Activated naive CD8-positive, alpha-beta T cell treated with anti-CD3 and anti-CD28 coated beads, Interleukin-2, amount 50 U/mL, for 24 hours (primary cell): ENCODE measurements at regions not wholly inside any gene's neighbourhood (a gene's known extent, or its start where the extent isn't known, plus 50 kb on each side); places are given as distances from the start of the nearest gene placed in this dataset.

Experiments
- ATAC-seq: fragments of 150-1000 bp; cut with Tn5 transposase; one replicate; pipeline ENCODE4 v1.10.0; 2021
- DNase-seq: peaks from one replicate; pipeline ENCODE4 v3.0.0; 2021
- H3K27ac Mint-ChIP-seq: one replicate; pipeline ENCODE4 v1.8.0; 2021; ENCODE audit warnings: mild to moderate bottlenecking, mixed read lengths
- H3K27me3 Mint-ChIP-seq: one replicate; pipeline ENCODE4 v1.8.0; 2021; ENCODE audit warnings: mixed read lengths
- H3K36me3 Mint-ChIP-seq: one replicate; pipeline ENCODE4 v1.8.0; 2021; ENCODE audit warnings: low read depth, mixed read lengths
- H3K4me1 Mint-ChIP-seq: one replicate; pipeline ENCODE4 v1.8.0; 2021; ENCODE audit warnings: mixed read lengths
- H3K4me3 Mint-ChIP-seq: one replicate; pipeline ENCODE4 v1.8.0; 2021; ENCODE audit warnings: mild to moderate bottlenecking, moderate library complexity, mixed read lengths
- H3K9me3 Mint-ChIP-seq: one replicate; pipeline ENCODE4 v1.8.0; 2021; ENCODE audit warnings: mixed read lengths

GRCh38 chr1:214838351-214838750, 235.4 kb downstream of the CENPF start:
- Mint-ChIP-seq H3K4me3 (no peak overlapping the region), H3K9me3 (no peaks in the 10 kb centered on the region), H3K27ac (no peak overlapping the region), H3K4me1 (no peaks in the 10 kb centered on the region), H3K27me3 (no peaks in the 10 kb centered on the region), H3K36me3 (no peaks in the 10 kb centered on the region)
- ATAC-seq = no peak
- DNase-seq = no peak

DNA sequence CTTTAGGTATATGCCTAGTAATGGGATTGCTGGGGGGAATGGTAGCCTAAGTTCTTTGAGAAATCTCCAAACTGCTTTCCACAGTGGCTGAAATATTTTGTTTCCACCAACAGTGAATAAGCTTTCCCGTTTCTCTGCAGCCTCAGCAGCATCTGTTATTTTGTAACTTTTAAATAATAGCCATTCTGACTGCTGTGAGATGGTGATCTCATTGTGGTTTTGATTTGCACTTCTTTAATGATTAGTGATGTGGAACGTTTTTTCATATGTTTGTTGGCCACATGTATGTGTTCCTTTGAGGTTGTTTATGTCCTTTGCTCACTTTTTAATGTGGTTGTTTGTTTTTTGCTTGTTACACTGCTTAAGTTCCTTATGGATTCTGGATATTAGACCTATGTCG, 237.4 kb downstream of the CENPF start:
- Mint-ChIP-seq H3K4me3 (no peak overlapping the region), H3K36me3 (no peaks in the 10 kb centered on the region), H3K4me1 (no peaks in the 10 kb centered on the region), H3K9me3 (no peaks in the 10 kb centered on the region), H3K27ac (no peak overlapping the region), H3K27me3 (no peaks in the 10 kb centered on the region)
- ATAC-seq (no peak), DNase-seq (no peak)

- H3K27ac Mint-ChIP-seq = no peak overlapping the region
- no peaks in the 10 kb centered on the region for H3K36me3 Mint-ChIP-seq
- H3K27me3 Mint-ChIP-seq = no peaks in the 10 kb centered on the region
- H3K4me1 Mint-ChIP-seq = no peaks in the 10 kb centered on the region
- H3K4me3 Mint-ChIP-seq = no peak overlapping the region
- no peak for ATAC-seq
- no peak for DNase-seq
- no peaks in the 10 kb centered on the region for H3K9me3 Mint-ChIP-seq
Measured at GRCh38 chr1:214842856-214843255, 239.7 kb upstream of the KCNK2 start.

- ATAC-seq (no peak), DNase-seq (no peak)
- Mint-ChIP-seq H3K27ac (no peak overlapping the region), H3K9me3 (no peaks in the 10 kb centered on the region), H3K36me3 (no peaks in the 10 kb centered on the region), H3K4me3 (no peak overlapping the region), H3K27me3 (no peaks in the 10 kb centered on the region), H3K4me1 (no peaks in the 10 kb centered on the region)
Measured at GRCh38 chr1:214843281-214843680, 239.3 kb upstream of the KCNK2 start.

GRCh38 chr1:214844319-214844718, 238.2 kb upstream of the KCNK2 start:
- Mint-ChIP-seq H3K36me3 (no peaks in the 10 kb centered on the region), H3K9me3 (no peaks in the 10 kb centered on the region)

GRCh38 chr1:214846276-214846675, 236.3 kb upstream of the KCNK2 start:
- DNase-seq = no peak
- Mint-ChIP-seq H3K27me3 (no peaks in the 10 kb centered on the region), H3K36me3 (no peaks in the 10 kb centered on the region), H3K4me1 (no peaks in the 10 kb centered on the region), H3K4me3 (no peak overlapping the region), H3K9me3 (peaks cover 7% of the 10 kb centered on the region), H3K27ac (no peak overlapping the region)
- ATAC-seq = no peak

More at GRCh38 chr1:214844319-214844718, 238.2 kb upstream of the KCNK2 start:
- Mint-ChIP-seq H3K27me3 (no peaks in the 10 kb centered on the region), H3K27ac (no peak overlapping the region), H3K4me1 (no peaks in the 10 kb centered on the region), H3K4me3 (no peak overlapping the region)
- ATAC-seq = no peak
- no peak for DNase-seq

- Mint-ChIP-seq H3K36me3 (no peaks in the 10 kb centered on the region), H3K27me3 (no peaks in the 10 kb centered on the region)
- ATAC-seq = no peak
Measured at GRCh38 chr1:214847071-214847810, 235.3 kb upstream of the KCNK2 start.

GRCh38 chr1:214848101-214848500, 234.4 kb upstream of the KCNK2 start:
- Mint-ChIP-seq H3K27ac (no peak overlapping the region), H3K27me3 (no peaks in the 10 kb centered on the region), H3K36me3 (no peaks in the 10 kb centered on the region), H3K9me3 (peaks cover 11% of the 10 kb centered on the region), H3K4me3 (no peak overlapping the region), H3K4me1 (no peaks in the 10 kb centered on the region)
- no peak for ATAC-seq
- DNase-seq = no peak

More at GRCh38 chr1:214847071-214847810, 235.3 kb upstream of the KCNK2 start:
- Mint-ChIP-seq H3K9me3 (peaks cover 11% of the 10 kb centered on the region), H3K27ac (no peak overlapping the region), H3K4me3 (no peak overlapping the region), H3K4me1 (no peaks in the 10 kb centered on the region)
- no peak for DNase-seq

DNA sequence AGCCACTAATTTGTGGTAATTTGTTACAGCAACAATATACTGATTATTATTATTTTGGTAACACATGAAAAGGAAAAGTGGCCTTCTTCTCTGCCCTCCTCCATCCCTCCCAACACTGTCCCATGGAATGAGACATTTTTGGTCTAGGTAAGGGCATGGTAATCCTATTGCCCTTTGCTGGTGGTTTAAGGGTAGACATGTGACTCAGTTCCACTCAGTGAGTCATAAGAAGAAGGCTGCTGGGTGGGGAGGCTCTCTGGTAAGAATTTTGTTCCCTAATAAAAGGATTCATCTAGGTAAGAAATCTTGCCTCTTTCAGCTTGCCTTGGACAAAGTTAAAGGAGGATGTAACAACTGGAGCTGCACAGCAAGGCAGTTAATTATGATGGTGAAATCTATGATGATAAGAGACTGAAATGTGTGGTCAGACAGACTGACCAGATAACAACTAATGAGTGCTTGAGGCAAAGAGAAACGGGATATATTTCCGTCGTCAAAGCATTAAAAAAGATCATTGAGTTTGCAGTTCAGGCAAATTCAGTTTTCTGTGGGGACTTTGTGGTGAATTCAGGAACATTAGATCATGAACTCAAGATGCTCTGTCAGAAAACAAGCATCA, 232.0 kb upstream of the KCNK2 start:
- Mint-ChIP-seq H3K4me3 (no peak overlapping the region), H3K27ac (no peak overlapping the region), H3K4me1 (no peaks in the 10 kb centered on the region), H3K36me3 (no peaks in the 10 kb centered on the region), H3K9me3 (peaks cover 11% of the 10 kb centered on the region), H3K27me3 (no peaks in the 10 kb centered on the region)
- no peak for ATAC-seq
- DNase-seq = no peak

DNA sequence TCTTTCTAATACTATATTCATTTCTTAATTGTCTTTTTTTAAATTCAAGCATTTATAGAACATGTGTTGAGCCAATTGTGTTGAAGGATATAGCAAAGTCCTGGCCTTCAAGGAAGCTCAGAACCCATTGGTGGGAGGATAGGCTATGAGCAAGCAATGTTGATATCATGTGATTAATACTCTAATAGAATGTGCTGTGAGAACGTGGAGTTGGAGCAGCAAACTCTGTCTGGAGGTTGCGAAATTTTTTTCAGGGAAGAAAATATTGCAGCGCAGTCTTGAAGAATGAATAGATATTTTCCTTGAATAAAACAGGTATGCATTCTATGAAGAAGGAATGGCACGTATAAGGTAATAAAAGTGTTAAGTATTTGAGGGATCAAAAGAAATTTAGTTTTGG, 229.2 kb upstream of the KCNK2 start:
- Mint-ChIP-seq H3K9me3 (peaks cover 11% of the 10 kb centered on the region), H3K27me3 (no peaks in the 10 kb centered on the region), H3K4me1 (no peaks in the 10 kb centered on the region), H3K4me3 (no peak overlapping the region), H3K36me3 (no peaks in the 10 kb centered on the region), H3K27ac (no peak overlapping the region)
- no peak for ATAC-seq
- DNase-seq = no peak

DNA sequence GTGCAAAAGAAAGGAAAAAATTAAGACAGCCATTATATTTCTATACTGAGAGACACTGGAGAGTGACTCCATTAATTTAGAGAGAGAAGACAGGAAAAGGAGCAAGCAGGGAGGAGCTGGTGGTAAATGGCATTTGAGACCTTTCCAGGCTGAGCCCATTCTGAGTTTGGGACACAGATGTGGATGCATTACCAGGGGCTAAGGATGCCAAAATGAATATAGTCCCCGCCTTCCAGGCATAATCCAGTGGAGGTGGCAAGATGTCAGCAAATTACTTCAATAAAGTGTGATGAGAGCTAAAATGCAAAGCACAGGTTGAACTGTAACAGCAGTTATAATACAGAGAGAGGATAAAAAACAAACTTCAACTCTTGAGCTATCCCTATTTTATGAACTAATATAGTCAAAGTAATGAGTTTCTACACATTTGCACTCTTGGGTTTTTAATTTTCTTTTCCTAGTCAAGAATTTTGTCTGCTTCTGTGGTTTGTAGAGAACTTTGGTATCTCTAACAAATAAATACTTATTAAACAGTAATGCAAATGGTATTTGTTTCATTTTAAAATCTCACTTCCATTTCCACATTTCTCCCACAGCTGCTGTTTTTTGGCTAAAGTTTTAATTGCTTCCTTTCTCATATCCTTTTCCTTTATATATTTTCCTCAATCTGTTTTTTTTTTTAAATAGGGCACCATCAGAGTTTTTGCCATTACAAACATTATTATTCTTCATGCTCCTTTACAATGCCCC, 228.2 kb upstream of the KCNK2 start:
- no peak overlapping the region for H3K4me3 Mint-ChIP-seq

DNA sequence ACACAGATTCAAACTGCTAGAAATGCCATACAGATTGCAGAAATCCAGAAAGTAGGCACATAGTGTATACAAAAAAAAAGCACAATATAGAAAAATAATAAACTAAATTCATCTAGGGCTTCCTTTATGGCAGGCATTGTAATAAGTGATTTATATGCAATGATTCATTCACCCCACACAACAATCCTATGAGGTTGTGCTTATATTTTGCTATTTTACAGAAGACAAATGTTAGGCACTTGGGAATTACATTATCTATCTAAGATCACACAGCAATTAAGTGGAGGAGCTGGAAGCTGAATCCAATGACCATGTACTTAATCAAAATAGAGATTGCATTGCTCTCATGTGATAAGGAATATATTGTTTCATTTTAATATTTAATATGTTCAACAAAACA, 225.7 kb upstream of the KCNK2 start:
- no peak for ATAC-seq
- DNase-seq = no peak
- no peak overlapping the region for H3K27ac Mint-ChIP-seq

More for the DNA sequence above, 228.2 kb upstream of the KCNK2 start:
- DNase-seq (no peak), ATAC-seq (no peak)
- Mint-ChIP-seq H3K36me3 (no peaks in the 10 kb centered on the region), H3K27me3 (no peaks in the 10 kb centered on the region), H3K4me1 (no peaks in the 10 kb centered on the region), H3K27ac (no peak overlapping the region), H3K9me3 (peaks cover 11% of the 10 kb centered on the region)

DNA sequence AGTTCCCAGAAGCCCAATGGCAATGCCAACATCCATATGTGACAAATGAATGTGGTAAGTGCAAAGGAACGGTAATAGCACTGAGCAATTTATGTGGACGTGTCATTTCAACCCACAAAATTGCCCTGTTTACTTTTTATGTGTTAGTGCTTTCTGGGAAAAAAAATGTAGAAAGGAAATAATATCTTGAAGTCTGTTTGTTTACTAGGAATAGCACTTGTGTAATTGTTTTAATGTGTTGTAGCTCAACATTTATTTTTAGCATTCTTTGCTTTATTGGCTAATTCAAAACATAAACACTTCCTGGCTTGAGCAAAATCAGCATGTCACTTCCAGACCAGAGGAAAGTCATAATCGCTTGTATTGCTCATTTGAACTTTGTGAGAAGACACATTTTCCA, 224.8 kb upstream of the KCNK2 start:
- ATAC-seq (no peak), DNase-seq (no peak)
- no peaks in the 10 kb centered on the region for H3K4me1 Mint-ChIP-seq
- no peaks in the 10 kb centered on the region for H3K9me3 Mint-ChIP-seq
- no peaks in the 10 kb centered on the region for H3K36me3 Mint-ChIP-seq
- no peak overlapping the region for H3K27ac Mint-ChIP-seq
- no peak overlapping the region for H3K4me3 Mint-ChIP-seq
- no peaks in the 10 kb centered on the region for H3K27me3 Mint-ChIP-seq

More for the DNA sequence above, 225.7 kb upstream of the KCNK2 start:
- Mint-ChIP-seq H3K4me1 (no peaks in the 10 kb centered on the region), H3K4me3 (no peak overlapping the region), H3K36me3 (no peaks in the 10 kb centered on the region), H3K9me3 (peaks cover under 1% of the 10 kb centered on the region), H3K27me3 (no peaks in the 10 kb centered on the region)

DNA sequence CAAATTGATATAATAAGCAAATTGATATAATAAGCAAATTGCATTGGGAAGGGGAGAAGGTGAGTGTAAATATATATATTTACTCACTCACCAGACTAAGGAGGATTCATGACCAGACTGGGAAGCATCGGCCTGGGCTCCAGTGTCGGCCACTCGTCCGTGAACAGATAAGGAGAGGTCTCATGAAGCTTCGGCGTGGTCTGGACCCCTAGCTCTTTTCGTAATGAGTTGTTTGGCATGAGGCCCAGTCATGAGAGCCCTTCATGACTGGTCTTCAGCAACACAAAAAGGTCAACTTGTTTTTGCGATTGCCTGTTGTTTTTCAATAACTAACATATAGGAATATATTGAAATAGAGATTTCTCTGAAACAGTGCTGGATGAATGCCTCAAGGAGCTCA, 222.9 kb upstream of the KCNK2 start:
- Mint-ChIP-seq H3K27me3 (no peaks in the 10 kb centered on the region), H3K9me3 (no peaks in the 10 kb centered on the region), H3K4me3 (no peak overlapping the region), H3K36me3 (no peaks in the 10 kb centered on the region), H3K4me1 (no peaks in the 10 kb centered on the region), H3K27ac (no peak overlapping the region)
- ATAC-seq = no peak
- no peak for DNase-seq

GRCh38 chr1:214861615-214862014, 220.9 kb upstream of the KCNK2 start:
- H3K27ac Mint-ChIP-seq = no peak overlapping the region
- no peaks in the 10 kb centered on the region for H3K9me3 Mint-ChIP-seq
- H3K4me1 Mint-ChIP-seq = no peaks in the 10 kb centered on the region
- no peak overlapping the region for H3K4me3 Mint-ChIP-seq
- no peak for DNase-seq
- no peak for ATAC-seq
- no peaks in the 10 kb centered on the region for H3K27me3 Mint-ChIP-seq
- no peaks in the 10 kb centered on the region for H3K36me3 Mint-ChIP-seq
